NCI-H2196 treated with DMSO at 0.1 percent for 48 hours (cell line): ENCODE measurements at regions not wholly inside any gene's neighbourhood (a gene's known extent, or its start where the extent isn't known, plus 50 kb on each side); places are given as distances from the start of the nearest gene placed in this dataset.

Source experiments
- DNase-seq: peaks from one replicate; lab custom pipeline; 2025; ENCODE audit not compliant: unreplicated experiment; lab: John Stamatoyannopoulos, UW

DNA sequence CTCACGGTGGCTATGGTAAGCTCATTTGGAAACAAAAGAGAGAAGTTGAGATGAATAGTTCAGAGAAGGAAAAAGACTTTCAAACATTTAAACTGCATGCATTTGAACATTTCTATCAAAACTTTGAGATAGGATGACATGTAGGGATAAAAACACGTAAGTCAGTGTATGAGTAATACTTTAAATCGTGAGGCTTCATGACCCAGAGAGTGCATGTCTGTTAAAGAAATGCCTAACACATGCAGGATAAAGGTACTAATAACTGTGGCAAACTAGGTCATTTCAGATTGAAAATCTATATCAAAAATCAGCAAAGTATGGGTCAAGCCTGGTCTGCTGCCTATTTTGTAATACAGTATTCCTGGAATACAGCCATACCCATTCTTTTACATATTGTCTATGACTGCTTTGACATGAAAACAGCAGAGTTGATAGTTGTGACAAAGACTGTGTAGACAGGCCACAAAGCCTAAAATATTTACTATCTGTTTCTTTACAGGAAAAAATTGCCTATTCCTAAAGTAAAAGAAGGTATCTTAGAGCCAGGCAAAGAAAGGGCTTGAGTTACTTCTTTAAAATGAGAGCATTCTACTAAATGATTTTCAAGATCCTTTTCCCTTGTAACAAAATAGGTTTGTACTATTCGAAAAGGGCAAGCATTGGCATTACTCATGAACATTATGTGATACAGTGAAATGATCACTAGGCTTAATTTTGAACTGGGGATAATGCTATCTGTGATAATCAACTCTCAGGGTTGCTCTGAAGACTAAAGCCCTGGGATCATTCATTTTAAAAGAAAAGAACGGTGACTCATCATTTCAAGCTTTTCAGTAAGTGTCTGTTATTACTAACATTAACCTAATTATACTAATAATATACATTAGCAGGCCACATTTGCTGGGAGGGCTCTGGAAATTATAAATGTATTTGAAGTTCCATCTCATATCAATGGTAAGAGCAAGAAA, 185.9 kb downstream of the CRPPA start:
- no peak for DNase-seq

DNA sequence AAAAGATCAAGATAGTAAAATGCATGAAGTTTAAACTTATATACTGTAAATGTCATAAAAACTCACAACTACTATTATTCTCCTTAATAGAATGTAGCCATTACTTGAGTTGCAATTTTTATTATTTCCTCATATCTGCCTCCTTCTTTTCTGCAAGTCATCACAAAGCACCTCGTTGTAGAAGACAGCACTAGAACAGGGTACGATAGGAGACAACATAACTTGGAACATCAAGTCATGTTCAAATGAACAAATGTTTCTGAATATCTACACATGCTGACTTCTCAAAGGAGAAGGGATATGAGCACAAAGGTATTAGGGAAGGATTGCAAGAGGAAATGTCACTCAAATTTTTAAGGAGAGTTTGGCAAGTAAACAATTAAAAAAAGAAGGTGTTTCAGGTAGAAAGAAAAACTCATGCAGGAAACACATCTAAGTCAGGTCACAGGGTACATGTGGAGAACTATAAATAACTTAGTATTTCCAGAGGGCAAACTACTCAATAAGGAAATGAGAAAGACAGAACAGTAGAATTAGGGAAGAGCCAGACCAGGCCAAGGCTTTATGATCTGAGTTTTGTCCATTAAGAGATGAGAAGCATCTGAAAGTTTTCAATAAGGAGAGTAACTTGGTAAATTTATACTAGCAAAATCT, 186.7 kb downstream of the CRPPA start:
- DNase-seq: no peak

DNA sequence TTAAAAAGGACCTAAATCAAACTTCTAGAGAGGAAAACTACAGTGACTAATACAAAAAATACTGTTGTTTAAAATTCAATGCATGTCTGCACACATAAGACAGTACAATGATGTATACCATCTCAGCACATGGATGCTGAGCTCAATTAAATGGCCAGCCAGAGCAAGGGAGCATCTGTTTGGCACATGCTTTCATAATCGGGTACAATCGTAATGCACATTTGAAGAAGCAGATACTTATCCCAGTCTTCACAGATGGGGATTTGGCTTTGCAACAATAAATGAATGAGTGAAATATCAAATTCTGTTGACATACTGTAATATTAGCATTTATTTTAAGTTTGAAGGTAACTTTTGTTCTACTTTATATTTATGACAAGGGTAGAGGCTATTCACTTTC, 187.8 kb downstream of the CRPPA start:
- no peak for DNase-seq

GRCh38 chr7:16232273-16232672, 189.1 kb downstream of the CRPPA start:
- DNase-seq: no peak

DNA sequence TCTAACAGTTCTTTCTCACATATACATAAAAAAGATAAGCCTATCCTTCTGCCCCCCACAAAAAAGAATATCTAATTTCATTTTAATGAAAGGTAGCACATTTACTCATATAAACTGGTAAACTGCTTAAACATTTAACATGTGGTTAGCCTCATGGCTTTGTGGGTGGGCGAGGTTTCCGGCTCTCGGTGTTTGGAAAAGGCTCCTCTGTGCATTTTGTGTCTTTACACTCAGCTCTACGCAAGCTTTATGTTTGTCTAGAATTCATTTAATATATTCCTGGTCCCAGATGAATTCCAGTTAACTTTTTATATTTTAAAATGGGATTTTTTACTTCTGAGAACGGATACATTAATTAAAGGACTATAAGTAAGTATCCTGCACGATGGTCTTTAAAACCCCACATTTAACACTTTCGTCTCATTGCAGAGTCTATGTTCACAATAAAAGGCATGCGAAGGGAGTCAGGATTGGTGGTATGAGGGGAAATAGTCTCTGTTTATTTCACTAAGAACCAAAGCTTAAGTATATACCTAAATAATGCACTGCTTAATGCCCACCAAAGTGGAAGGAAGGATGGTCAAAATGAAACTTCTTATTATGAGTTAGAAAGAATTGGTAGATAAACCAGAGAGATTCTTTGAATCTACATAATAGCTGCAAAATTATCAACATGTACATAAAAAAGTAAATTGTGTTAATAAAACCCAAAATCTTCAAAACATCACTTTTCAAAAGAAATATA, 197.2 kb downstream of the CRPPA start:
- no peak for DNase-seq

DNA sequence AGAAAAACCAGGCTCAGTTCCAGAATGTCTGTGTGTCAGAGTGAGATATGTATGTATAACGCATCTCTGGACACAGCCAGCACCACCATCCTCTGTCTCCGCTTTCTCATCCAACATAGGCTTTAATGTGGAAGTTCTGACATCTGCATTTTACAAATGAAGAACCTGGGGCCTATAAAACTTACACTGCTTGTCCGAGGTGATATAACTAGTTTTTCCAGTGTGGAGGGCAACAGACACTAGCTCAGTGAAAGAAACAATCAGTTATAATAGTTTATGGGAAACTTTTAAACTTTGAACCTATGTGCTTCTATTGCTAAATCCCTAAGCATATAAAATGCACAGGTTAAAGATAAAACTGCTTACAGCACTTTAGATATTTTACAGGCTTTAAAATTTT, 208.7 kb downstream of the CRPPA start:
- no peak for DNase-seq

GRCh38 chr7:16212032-16212431, 209.3 kb downstream of the CRPPA start:
- DNase-seq: no peak

- DNase-seq: no peak
Observed at GRCh38 chr7:16211402-16211925, 209.9 kb downstream of the CRPPA start.

DNA sequence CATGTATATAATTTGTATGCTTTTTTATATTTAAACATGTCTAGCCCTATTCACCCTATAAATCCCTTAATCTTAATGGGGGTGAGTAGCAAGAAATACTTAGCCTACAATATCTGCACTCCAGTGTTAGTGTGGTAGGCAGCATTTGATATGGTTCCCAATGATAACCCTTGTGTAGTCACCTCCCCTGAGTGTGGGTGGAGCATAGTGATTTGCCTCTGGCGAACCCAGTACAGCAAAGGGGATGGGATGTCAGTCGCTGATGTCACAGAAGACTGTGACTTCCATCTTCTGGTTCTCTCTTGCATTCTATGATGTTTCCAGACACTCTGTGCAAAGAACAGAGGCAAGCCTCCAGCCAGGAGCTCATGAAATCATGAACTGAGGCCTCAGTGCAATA, 211.2 kb downstream of the CRPPA start:
- DNase-seq: no peak

DNA sequence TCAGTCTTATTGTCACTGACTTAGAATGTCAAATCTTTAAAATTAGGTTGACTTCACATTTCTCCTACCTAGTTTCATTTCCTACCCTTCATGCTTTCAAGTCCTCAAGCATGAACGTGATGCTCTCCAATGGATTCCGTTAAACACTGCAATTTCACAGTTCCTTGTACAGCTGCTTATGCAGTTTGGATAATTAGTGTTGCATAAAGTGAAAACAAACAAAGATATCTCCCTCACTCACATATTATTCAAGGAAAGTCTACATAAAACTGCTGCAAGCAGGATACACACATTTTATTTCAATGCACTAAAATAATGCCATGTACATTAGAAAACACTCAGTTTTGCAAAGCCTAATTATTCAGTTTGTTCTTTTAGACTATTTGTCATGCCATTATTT, 214.0 kb downstream of the CRPPA start:
- no peak for DNase-seq

DNA sequence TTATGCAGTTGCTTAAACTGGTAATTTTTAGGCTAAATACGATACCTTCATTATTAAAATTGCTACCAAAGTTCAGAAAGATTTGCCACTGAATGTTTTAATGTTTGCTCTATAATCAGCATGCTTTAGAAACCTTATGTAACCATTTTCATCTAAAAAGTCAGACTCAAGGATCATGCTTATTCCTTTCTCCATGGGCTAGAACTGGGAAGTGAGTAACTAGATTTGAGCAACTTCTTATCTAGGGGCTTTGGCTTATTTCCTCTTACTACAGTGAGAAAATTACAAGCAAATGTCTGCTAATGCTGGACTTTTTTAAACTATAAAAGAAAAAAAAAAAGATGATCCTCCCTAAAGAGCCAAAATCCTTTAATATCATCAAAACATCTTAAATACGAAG, 215.9 kb downstream of the CRPPA start:
- no peak for DNase-seq

- DNase-seq: no peak
Observed at GRCh38 chr7:16204953-16205352, 216.4 kb downstream of the CRPPA start.

DNA sequence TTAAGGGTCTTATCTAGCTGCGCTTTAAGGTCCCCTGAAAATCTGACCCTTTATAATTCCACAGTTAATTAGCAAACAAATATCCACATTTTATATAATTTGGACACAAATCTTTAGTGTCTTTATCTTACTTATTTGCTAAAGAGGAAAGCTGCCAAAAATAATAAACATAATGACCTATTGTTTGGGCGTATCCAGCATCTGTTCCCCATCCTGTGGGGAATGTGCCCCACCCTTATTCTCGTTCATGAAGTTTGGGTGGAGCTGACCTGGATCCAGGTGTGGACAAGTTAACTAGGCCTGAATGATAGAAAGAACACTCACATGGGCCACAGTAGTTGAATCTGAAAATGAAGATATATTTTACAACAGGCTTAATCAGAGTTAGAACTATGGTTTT, 218.3 kb downstream of the CRPPA start:
- no peak for DNase-seq

GRCh38 chr7:16202303-16202702, 219.0 kb downstream of the CRPPA start:
- no peak for DNase-seq

- DNase-seq: no peak
Observed at GRCh38 chr7:16200591-16200990, 220.7 kb downstream of the CRPPA start.

DNA sequence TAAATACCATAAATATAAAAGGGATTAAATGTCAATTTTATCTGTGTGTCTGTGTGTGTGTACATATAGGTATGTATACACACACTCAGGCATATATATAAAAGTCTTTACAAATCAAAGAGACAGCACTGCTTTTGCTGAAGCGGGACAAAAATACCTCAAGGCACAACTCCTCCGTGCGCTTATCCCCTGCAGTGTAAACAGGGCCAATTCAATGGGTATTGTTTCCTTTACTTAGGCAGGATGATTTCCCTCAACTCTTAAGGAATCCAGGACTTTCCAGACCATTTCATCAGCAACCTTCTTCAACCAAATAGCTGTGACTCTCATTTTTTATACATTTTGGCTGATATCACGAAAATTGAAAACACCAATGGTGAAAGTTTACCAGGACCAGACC, 227.7 kb downstream of the CRPPA start:
- no peak for DNase-seq

- DNase-seq: no peak
Observed at GRCh38 chr7:16189026-16189715, 232.2 kb downstream of the CRPPA start.

- DNase-seq: no peak
Observed at GRCh38 chr7:16187131-16187530, 234.2 kb downstream of the CRPPA start.

- DNase-seq: no peak
Observed at GRCh38 chr7:16178585-16178984, 242.8 kb downstream of the CRPPA start.

GRCh38 chr7:16178092-16178491, 243.2 kb downstream of the CRPPA start:
- DNase-seq: no peak

GRCh38 chr7:16174253-16174652, 247.1 kb downstream of the CRPPA start:
- no peak for DNase-seq
